ENCODE measurements at regions not wholly inside any gene's neighbourhood (a gene's known extent, or its start where the extent isn't known, plus 50 kb on each side); places are given as distances from the start of the nearest gene placed in this dataset.

DNA sequence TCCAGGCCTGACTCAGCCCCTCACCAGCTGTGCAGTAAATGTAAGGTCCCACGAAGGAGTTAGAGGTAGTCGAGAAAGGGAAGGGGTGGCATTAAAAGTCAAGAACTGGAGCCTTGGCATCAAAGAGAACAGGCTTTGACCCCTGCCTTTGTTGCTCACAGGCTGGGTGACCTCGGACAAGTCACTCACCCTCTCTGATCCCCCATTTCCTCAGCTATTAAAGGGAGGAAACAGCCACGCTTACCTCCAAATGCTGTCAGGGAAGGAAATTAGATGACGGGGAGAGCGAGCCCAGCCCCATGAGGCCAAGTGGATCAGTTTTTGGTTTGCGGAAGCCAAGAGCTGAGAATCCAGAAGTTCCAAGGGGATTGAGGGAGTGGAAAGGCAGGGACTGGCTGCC, 104.9 kb upstream of the MYL2 start:
- TF ChIP-seq POLR2AphosphoS5 (IDR thresholded peaks at IDR 0.05) = no peak
- TF ChIP-seq, protein P1, sequence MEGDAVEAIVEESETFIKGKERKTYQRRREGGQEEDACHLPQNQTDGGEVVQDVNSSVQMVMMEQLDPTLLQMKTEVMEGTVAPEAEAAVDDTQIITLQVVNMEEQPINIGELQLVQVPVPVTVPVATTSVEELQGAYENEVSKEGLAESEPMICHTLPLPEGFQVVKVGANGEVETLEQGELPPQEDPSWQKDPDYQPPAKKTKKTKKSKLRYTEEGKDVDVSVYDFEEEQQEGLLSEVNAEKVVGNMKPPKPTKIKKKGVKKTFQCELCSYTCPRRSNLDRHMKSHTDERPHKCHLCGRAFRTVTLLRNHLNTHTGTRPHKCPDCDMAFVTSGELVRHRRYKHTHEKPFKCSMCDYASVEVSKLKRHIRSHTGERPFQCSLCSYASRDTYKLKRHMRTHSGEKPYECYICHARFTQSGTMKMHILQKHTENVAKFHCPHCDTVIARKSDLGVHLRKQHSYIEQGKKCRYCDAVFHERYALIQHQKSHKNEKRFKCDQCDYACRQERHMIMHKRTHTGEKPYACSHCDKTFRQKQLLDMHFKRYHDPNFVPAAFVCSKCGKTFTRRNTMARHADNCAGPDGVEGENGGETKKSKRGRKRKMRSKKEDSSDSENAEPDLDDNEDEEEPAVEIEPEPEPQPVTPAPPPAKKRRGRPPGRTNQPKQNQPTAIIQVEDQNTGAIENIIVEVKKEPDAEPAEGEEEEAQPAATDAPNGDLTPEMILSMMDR (IDR thresholded peaks at IDR 0.05) = no peak
- TF ChIP-seq POLR2A (IDR thresholded peaks at IDR 0.05) = no peak

Data from breast epithelium (tissue), 3 donors.